ENCODE measurements at regions not wholly inside any gene's neighbourhood (a gene's known extent, or its start where the extent isn't known, plus 50 kb on each side); places are given as distances from the start of the nearest gene placed in this dataset.

DNA sequence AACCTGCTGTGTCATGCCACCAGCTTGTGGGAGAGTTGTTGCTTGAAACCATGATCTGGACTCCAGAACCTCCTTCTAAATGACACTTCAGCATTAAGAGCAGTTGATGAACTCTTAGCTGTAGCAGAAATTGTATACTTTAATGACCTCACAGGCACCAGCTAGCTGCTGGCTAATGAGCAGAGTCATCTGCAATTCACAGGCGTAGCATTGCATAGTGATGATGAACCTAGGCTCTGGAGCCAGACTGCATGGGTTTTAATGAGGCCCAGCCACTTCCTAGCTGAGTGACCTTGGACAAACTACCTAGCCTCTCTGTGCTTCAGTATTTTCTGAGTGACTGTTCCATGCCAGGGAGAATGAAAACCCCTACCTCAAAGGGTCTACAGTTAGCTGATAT is 407.1 kb downstream of the LMO4 start:
- Histone ChIP-seq H3K4me3 (no peak overlapping the region), H3K27me3 (no peaks in the 10 kb centered on the region), H3K9me3 (no peaks in the 10 kb centered on the region), H3K36me3 (replicated peaks in 1 of 2; ENCODE audit: insufficient read depth in 1 of 2, low read depth in 2 of 2) (no peaks in the 10 kb centered on the region), H3K4me1 (no peaks in the 10 kb centered on the region), H3K27ac (no peak overlapping the region)
- ATAC-seq (no peak), DNase-seq (no peak)
- WGBS, 2 donors: 91 to 100% methylated on average over 1 of the region's 1 CpG
- intact Hi-C loops (cut with DNase I): no loop called here
- TF ChIP-seq CTCF (IDR thresholded peaks at IDR 0.05): no peak
- no peak for TF ChIP-seq POLR2A (IDR thresholded peaks at IDR 0.05)

DNA sequence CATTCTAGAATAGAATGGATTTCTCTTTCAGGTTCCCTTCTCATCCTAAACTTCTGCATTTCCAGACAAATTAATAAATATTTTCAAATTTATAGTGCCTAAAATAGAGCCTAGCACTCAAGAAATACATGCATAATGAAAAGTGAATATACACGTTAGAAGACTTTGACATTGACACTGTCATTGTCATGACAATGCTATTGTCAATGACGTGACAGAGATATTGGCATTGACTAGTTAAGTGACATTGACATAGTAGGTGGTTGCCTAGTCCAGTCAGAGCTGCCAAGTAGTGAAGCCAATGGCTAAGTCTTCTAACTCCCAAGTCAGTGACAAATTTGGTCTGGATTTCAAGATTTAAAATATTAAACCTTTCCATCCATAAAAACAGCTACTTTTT is 410.5 kb downstream of the LMO4 start:
- H3K9me3 ChIP-seq: no peaks in the 10 kb centered on the region
- WGBS, 2 donors: 68 to 75% methylated on average over 2 of the region's 2 CpGs
- DNase-seq: no peak
- ATAC-seq: no peak
- no peak overlapping the region for H3K27ac ChIP-seq
- H3K27me3 ChIP-seq: no peaks in the 10 kb centered on the region
- H3K4me3 ChIP-seq: no peak overlapping the region
- TF ChIP-seq CTCF (IDR thresholded peaks at IDR 0.05) (no peak), POLR2A (IDR thresholded peaks at IDR 0.05) (no peak)
- no peaks in the 10 kb centered on the region for H3K4me1 ChIP-seq
- intact Hi-C loops (cut with DNase I): no loop called here
- no peaks in the 10 kb centered on the region for H3K36me3 ChIP-seq (replicated peaks in 1 of 2; ENCODE audit: insufficient read depth in 1 of 2, low read depth in 2 of 2)

- H3K36me3 ChIP-seq (replicated peaks in 1 of 2; ENCODE audit: insufficient read depth in 1 of 2, low read depth in 2 of 2): no peaks in the 10 kb centered on the region
- H3K27ac ChIP-seq: no peak overlapping the region
- TF ChIP-seq POLR2A (IDR thresholded peaks at IDR 0.05) (no peak), CTCF (IDR thresholded peaks at IDR 0.05) (no peak)
- no peaks in the 10 kb centered on the region for H3K9me3 ChIP-seq
- H3K27me3 ChIP-seq: no peaks in the 10 kb centered on the region
- no peaks in the 10 kb centered on the region for H3K4me1 ChIP-seq
- no peak overlapping the region for H3K4me3 ChIP-seq
- DNase-seq (no peak), ATAC-seq (no peak)
- intact Hi-C loops (cut with DNase I): no loop called here
Measured at GRCh38 chr1:87739704-87740103, 411.0 kb downstream of the LMO4 start.

DNA sequence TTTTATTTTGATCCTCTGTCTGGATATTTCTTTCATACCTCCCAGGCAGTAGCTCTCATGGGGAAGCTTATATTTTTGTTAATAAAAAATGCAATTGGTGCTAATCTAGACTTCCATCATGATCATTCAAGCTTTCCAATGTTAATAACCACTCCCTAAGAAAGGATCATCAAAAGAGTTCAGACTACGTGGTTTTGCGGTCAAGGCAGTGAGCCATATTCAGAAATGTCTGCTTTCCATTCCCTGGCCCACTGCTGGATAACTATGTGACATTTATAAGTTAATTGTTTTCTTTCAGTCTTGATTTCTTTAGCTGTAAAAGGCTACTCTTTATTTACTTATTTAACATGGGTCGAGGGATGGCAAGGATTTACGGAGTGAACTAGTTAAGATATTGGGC is 414.6 kb downstream of the LMO4 start:
- WGBS, 2 donors: 74 to 94% methylated on average over 4 of the region's 4 CpGs
- DNase-seq (no peak), ATAC-seq (no peak)
- H3K4me3 ChIP-seq: no peak overlapping the region
- no peak for TF ChIP-seq POLR2A (IDR thresholded peaks at IDR 0.05)
- no peak for TF ChIP-seq CTCF (IDR thresholded peaks at IDR 0.05)
- no peak overlapping the region for H3K27ac ChIP-seq
- no peaks in the 10 kb centered on the region for H3K27me3 ChIP-seq
- no peaks in the 10 kb centered on the region for H3K36me3 ChIP-seq (replicated peaks in 1 of 2; ENCODE audit: insufficient read depth in 1 of 2, low read depth in 2 of 2)
- intact Hi-C loops (cut with DNase I): no loop called here
- H3K9me3 ChIP-seq: no peaks in the 10 kb centered on the region
- no peaks in the 10 kb centered on the region for H3K4me1 ChIP-seq

DNA sequence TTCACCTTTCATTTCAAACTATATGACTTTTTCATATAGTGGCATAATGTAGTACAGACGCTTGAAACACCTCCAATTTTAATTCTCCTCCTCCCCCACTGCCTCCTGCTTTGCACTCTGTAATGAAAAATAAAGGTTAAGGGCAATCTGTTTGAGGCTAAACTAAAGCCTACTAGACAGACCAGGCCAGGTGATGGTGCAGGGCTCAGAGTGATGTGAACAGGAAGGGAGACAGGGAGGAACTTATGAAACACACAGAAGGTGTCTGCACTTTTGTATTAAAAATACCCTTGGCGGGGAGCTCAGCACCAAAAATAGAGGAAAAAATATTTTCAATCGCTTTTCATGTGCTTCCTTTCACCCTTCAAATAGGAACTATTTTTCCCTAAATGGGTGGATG is 415.4 kb downstream of the LMO4 start:
- TF ChIP-seq POLR2A (IDR thresholded peaks at IDR 0.05): no peak
- no peak for TF ChIP-seq CTCF (IDR thresholded peaks at IDR 0.05)
- DNase-seq: no peak
- ATAC-seq: no peak
- intact Hi-C loops (cut with DNase I): no loop called here
- Histone ChIP-seq H3K4me1 (no peaks in the 10 kb centered on the region), H3K4me3 (no peak overlapping the region), H3K36me3 (replicated peaks in 1 of 2; ENCODE audit: insufficient read depth in 1 of 2, low read depth in 2 of 2) (no peaks in the 10 kb centered on the region), H3K27me3 (no peaks in the 10 kb centered on the region), H3K9me3 (no peaks in the 10 kb centered on the region), H3K27ac (no peak overlapping the region)
- 87 to 89% methylated on average over 3 of the region's 3 CpGs for WGBS, 2 donors

All from body of pancreas (tissue), 4 donors.